ENCODE measurements at regions not wholly inside any gene's neighbourhood (a gene's known extent, or its start where the extent isn't known, plus 50 kb on each side); places are given as distances from the start of the nearest gene placed in this dataset.
A peak's percentile ranks its signal among the peaks of the same experiment; 100 is the strongest.

GRCh38 chr10:7485799-7486198 is 75.0 kb upstream of the SFMBT2 start:
- no peak overlapping the region for H3K27ac ChIP-seq (ENCODE audit: extremely low read depth, low read depth, low read length)
- H3K4me3 ChIP-seq (ENCODE audit: low read depth, low read length): no peak overlapping the region
- TF ChIP-seq, protein P1, sequence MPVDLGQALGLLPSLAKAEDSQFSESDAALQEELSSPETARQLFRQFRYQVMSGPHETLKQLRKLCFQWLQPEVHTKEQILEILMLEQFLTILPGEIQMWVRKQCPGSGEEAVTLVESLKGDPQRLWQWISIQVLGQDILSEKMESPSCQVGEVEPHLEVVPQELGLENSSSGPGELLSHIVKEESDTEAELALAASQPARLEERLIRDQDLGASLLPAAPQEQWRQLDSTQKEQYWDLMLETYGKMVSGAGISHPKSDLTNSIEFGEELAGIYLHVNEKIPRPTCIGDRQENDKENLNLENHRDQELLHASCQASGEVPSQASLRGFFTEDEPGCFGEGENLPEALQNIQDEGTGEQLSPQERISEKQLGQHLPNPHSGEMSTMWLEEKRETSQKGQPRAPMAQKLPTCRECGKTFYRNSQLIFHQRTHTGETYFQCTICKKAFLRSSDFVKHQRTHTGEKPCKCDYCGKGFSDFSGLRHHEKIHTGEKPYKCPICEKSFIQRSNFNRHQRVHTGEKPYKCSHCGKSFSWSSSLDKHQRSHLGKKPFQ (tag by site-specific recombination; IDR thresholded peaks at IDR 0.05): no peak
- TF ChIP-seq ZNF169 (tag by site-specific recombination; IDR thresholded peaks at IDR 0.05) (no peak), MEIS1 (CRISPR knock-in tag; IDR thresholded peaks at IDR 0.05; ENCODE audit: borderline replicate concordance) (no peak), GLI4 (tag by site-specific recombination; IDR thresholded peaks at IDR 0.05) (no peak), TSHZ1 (tag by site-specific recombination; IDR thresholded peaks at IDR 0.05; ENCODE audit: borderline replicate concordance) (no peak), ZNF623 (tag by site-specific recombination; IDR thresholded peaks at IDR 0.05) (no peak), GFI1B (tag by site-specific recombination; IDR thresholded peaks at IDR 0.05) (no peak), ZNF449 (tag by site-specific recombination; IDR thresholded peaks at IDR 0.05) (no peak), ZNF202 (tag by site-specific recombination; IDR thresholded peaks at IDR 0.05; ENCODE audit: borderline replicate concordance) (no peak), GLI2 (tag by site-specific recombination; IDR thresholded peaks at IDR 0.05; ENCODE audit: borderline replicate concordance, low read depth) (no peak), ZSCAN4 (tag by site-specific recombination; IDR thresholded peaks at IDR 0.05) (no peak), ZNF146 (tag by site-specific recombination; IDR thresholded peaks at IDR 0.05) (no peak), BCL6B (tag by site-specific recombination; IDR thresholded peaks at IDR 0.05) (no peak), ZNF837 (tag by site-specific recombination; IDR thresholded peaks at IDR 0.05) (no peak), EGR2 (tag by site-specific recombination; IDR thresholded peaks at IDR 0.05; ENCODE audit: low read depth) (no peak), ZNF266 (tag by site-specific recombination; IDR thresholded peaks at IDR 0.05; ENCODE audit: low read depth) (no peak)
- H3K9me3 ChIP-seq (ENCODE audit: control insufficient read depth, insufficient read depth, low read depth, low read length): no peaks in the 10 kb centered on the region
- no peaks in the 10 kb centered on the region for H3K36me3 ChIP-seq (ENCODE audit: control insufficient read depth in 2 of 2, insufficient read depth in 1 of 2, low read length in 2 of 2)
- CTCF ChIA-PET: no interaction called here
- H3K4me1 ChIP-seq (ENCODE audit: control insufficient read depth, insufficient read depth, low read length): peaks cover 13% of the 10 kb centered on the region
- POLR2A ChIA-PET: no interaction called here

- Histone ChIP-seq H3K4me1 (ENCODE audit: control insufficient read depth, insufficient read depth, low read length) (peaks cover 13% of the 10 kb centered on the region), H3K27ac (ENCODE audit: extremely low read depth, low read depth, low read length) (no peak overlapping the region), H3K36me3 (ENCODE audit: control insufficient read depth in 2 of 2, insufficient read depth in 1 of 2, low read length in 2 of 2) (no peaks in the 10 kb centered on the region), H3K4me3 (ENCODE audit: low read depth, low read length) (no peak overlapping the region), H3K9me3 (ENCODE audit: control insufficient read depth, insufficient read depth, low read depth, low read length) (no peaks in the 10 kb centered on the region)
- TF ChIP-seq ZNF501 (tag by site-specific recombination; IDR thresholded peaks at IDR 0.05) (no peak), ZBTB17 (tag by site-specific recombination; IDR thresholded peaks at IDR 0.05) (0 out of 2 replicates have a peak, but pooled peaks have one; percentile 24), ZFHX2 (tag by site-specific recombination; conservative IDR thresholded peaks at IDR 0.05) (no peak), ZNF10 (tag by site-specific recombination; IDR thresholded peaks at IDR 0.05) (peak; percentile 31; the same call in 1 of the 2 replicates), SETDB1 (IDR thresholded peaks at IDR 0.05; ENCODE audit: insufficient read length, low read length) (peak; percentile 17), TRIM28 (IDR thresholded peaks at IDR 0.05; ENCODE audit: borderline replicate concordance, low read length) (0 out of 2 replicates have a peak, but pooled peaks have one; percentile 35)
- ChIA-PET CTCF (no interaction called here), POLR2A (no interaction called here)
Measured at GRCh38 chr10:7485244-7485556, 74.4 kb upstream of the SFMBT2 start.

Measured in HEK293 (cell line).